Skeletal muscle cell (primary cell): ENCODE measurements at regions not wholly inside any gene's neighbourhood (a gene's known extent, or its start where the extent isn't known, plus 50 kb on each side); places are given as distances from the start of the nearest gene placed in this dataset.
A peak's percentile ranks its signal among the peaks of the same experiment; 100 is the strongest.

Experiments used
- DNase-seq: peaks from one replicate; pipeline ENCODE4 v3.0.0-alpha.2; 2010; ENCODE audit warnings: low read depth
- H3K4me3 ChIP-seq: 2 replicates; pipeline ENCODE4 v1.5.1; 2011; ENCODE audit warnings: low read depth, mild to moderate bottlenecking, control low read depth, low read length, moderate library complexity

DNA sequence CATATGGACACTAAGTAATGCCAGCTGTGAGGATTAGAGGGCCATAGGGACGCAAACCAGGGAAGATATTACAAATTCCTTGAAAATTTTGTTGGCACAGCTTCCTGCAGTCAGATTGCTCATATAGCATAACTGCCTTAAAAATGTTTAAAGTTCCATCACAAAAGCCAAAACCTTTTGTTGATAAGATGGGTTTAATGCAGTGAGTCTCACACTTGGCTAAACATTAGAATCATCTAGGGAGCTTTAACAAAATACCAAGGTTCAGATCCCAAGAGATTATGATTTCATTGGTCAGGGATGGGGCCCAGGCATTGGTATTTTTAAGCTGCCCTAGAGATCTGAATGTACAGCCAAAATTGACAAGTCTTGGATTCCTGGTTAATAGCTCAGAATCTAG is 376.5 kb upstream of the MAD2L1 start:
- peak; percentile 98 for DNase-seq
- H3K4me3 ChIP-seq: no peak overlapping the region

GRCh38 chr4:120440730-120441129 is 374.1 kb upstream of the MAD2L1 start:
- DNase-seq: no peak
- H3K4me3 ChIP-seq: no peak overlapping the region

DNA sequence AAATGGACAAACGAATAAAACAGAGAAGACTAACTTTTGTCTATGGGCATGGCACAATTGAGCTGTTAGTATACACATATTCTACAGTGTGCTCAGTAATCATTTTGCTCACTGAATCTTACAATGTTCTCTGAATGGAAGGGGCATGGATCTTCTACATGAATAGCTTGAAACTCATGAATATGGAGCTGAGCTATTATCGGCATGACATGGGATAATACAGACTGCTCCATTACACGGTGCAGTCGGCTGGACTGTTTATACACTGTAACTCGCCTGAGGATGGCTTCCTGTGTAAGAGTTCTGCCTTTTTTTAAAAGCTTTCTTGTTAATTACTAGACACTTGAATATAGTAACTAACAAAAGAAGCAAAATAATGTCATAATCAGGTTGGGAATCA is 368.5 kb upstream of the MAD2L1 start:
- no peak for DNase-seq

DNA sequence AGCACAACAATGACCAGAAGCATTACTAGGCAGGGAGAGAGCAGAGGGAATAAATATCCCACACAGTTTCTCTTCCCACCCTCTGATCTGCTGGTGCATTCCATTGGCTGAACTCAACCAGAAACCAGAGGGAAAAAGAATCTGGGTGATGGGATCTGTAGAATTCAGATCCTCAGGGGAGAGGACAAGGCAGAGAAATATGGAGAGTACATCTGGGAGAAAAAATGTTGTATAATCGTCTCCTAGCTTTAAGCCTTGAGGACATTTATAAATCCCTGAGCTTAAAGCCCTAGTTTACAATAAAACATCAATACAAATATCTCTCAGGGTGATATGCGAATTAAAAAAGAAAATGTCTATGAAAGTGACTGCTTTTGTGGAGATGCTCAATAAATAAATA is 368.1 kb upstream of the MAD2L1 start:
- DNase-seq: no peak
- H3K4me3 ChIP-seq: no peak overlapping the region

More for the DNA sequence above, 368.5 kb upstream of the MAD2L1 start:
- H3K4me3 ChIP-seq: no peak overlapping the region

- no peak for DNase-seq
- H3K4me3 ChIP-seq: no peak overlapping the region
Measured at GRCh38 chr4:120432301-120432860, 365.7 kb upstream of the MAD2L1 start.

DNA sequence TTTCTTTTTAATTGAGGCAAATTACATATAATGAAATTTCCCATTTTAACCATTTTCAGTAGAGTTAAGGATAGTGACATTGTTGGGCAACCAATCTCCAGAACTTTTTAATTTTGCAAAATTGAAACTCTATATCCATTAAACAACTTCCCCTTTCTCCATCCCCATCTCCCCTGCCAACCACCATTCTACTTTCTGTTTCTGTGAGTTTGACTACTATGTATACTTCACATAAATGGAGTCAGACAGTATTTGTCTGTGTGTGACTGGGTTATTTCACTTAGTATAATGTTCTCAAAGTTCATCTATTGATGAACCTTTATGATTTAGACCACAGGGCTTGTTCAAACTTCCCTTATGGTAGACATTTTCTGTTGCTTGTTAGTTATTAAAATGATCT is 364.5 kb upstream of the MAD2L1 start:
- no peak for DNase-seq
- no peak overlapping the region for H3K4me3 ChIP-seq

DNA sequence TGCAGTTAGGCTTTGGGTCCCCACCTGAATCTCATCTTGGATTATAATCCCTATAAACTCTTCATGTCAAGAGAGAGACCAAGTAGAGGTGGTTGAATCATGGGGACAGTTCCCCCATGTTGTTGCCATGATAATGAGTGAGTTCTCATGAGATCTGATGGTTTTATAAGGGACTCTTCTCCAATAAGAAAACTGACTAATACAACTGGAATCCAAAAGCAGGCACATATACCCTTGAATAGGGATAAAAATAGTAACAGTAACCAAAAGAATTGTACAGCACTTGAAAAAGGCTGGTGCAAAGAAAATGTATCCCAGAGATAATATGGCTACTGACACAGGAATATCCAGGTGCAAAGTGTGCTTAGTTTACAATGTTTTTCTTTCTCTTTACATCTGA is 351.5 kb upstream of the MAD2L1 start:
- DNase-seq: peak; percentile 4

GRCh38 chr4:120415896-120416295 is 349.2 kb upstream of the MAD2L1 start:
- DNase-seq: no peak
- no peak overlapping the region for H3K4me3 ChIP-seq

More for the DNA sequence above, 351.5 kb upstream of the MAD2L1 start:
- H3K4me3 ChIP-seq: no peak overlapping the region

GRCh38 chr4:120406960-120407359 is 340.3 kb upstream of the MAD2L1 start:
- DNase-seq: no peak
- H3K4me3 ChIP-seq: no peak overlapping the region

- no peak overlapping the region for H3K4me3 ChIP-seq
- DNase-seq: no peak
Measured at GRCh38 chr4:120403296-120403695, 336.6 kb upstream of the MAD2L1 start.

DNA sequence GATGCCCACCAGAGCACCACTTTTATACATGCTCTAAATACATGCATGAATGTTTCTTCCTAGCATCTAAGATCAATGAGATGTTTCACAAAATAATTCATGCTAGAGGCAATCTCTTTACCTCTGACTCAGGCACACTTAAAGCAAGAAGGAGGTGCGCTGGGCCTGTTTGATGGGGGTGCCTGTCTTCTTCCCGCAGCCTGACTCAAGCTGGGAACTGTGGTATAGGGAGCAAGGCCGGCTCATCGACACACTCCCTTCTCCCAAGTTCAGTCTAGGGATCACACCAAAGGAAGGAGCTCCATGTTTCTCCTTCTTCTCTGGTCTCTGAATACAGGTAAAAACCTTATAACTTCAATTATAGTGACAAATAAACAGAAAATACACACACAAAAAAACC is 333.8 kb upstream of the MAD2L1 start:
- no peak overlapping the region for H3K4me3 ChIP-seq
- DNase-seq: no peak

GRCh38 chr4:120399826-120400225 is 333.2 kb upstream of the MAD2L1 start:
- H3K4me3 ChIP-seq: no peak overlapping the region
- no peak for DNase-seq

DNA sequence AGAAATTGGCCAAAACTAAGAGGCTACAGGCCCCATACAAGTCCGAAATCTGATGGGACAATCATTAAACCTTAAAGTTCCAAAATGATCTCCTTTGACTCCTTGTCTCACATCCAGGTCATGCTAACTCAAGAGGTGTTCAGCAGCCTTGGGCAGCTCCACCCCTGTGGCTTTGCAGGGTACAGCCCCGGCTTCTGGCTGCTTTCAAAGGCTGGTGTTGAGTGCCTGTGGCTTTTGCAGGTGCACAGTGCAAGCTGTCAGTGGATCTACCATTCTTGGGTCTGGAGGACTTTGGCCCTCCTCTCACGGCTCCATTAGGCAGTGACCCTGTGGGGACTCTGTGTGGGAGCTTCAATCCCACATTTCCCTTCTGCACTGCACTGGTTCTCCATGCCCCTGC is 329.1 kb upstream of the MAD2L1 start:
- DNase-seq: no peak
- no peak overlapping the region for H3K4me3 ChIP-seq

DNA sequence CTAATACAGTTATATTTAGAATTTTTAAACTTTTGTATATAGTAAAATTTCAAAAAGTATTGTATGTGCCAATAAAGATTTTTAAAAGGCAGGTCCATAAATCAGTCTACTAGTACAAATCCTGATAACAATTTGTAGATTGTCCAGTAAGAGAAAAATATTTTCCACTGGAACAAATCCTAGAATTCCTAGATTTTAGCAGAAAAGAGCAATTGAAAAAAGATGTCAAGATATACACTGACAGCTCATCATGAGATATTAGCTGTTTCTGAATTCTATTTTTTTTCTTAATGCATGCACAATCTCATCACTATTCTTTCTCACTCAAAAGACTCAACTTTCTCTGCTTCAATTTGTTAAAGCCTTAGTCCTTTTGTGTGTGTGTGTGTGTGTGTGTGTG is 289.2 kb upstream of the MAD2L1 start:
- DNase-seq: no peak
- no peak overlapping the region for H3K4me3 ChIP-seq

DNA sequence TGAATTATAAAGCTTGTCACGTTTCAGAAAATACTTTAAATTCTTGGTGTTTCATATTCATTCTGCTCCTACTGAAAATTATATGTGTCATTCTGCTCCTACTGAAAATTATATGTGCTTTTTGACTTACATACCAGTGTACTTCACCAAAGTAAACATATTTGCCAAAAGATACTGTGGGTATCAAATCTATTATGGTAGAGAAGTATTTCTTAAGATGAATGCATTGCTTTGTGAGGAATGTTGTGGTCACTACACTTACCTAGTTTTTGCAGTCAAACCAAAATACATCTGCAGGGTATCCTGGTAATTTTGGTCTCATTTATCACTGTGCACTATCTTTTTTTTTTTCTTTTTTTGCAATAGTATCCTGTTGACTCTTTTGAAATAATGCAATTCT is 287.7 kb upstream of the MAD2L1 start:
- no peak overlapping the region for H3K4me3 ChIP-seq
- DNase-seq: no peak

DNA sequence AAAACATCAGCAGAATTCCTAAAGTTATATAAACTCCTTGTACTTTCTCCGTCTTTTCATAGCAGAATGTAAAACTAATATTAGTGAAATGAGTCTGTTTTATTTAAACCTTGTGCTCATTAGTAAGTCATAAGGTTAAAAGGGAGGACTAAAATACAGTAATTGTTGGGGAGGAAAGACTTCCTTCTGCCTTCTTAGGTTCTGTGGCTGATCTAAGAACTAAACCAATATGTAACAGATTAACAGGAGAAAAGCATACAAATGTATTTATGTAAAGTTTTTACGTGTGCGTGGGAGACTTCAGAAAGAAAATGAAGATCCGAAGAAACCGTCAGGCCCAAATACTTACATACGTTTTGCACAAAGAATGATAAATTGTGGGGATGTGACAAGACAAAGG is 286.6 kb upstream of the MAD2L1 start:
- H3K4me3 ChIP-seq: no peak overlapping the region
- no peak for DNase-seq

- no peak overlapping the region for H3K4me3 ChIP-seq
- no peak for DNase-seq
Measured at GRCh38 chr4:120352739-120353138, 286.1 kb upstream of the MAD2L1 start.

- no peak overlapping the region for H3K4me3 ChIP-seq
- no peak for DNase-seq
Measured at GRCh38 chr4:120348948-120349347, 282.3 kb upstream of the MAD2L1 start.

DNA sequence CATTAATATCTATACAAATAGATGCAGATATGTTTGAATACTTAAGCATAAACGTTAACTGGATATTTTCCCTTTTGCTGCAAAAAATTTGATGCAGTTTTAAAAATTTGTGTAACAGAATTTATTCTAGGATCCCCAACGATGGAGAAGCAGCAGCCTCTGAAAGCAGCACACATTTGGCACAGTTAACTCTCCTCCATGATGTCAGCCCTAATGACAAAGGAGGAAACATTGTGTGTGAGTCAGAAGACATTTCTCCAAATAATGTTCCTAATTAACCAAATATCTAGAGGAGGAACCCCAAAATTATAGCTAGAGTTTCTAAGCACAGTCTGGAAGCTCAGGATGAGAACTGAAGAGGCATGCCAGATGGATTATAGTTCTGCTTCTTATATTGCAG is 281.9 kb upstream of the MAD2L1 start:
- no peak for DNase-seq
- H3K4me3 ChIP-seq: no peak overlapping the region

- H3K4me3 ChIP-seq: no peak overlapping the region
- no peak for DNase-seq
Measured at GRCh38 chr4:120331486-120332370, 265.1 kb upstream of the MAD2L1 start.

DNA sequence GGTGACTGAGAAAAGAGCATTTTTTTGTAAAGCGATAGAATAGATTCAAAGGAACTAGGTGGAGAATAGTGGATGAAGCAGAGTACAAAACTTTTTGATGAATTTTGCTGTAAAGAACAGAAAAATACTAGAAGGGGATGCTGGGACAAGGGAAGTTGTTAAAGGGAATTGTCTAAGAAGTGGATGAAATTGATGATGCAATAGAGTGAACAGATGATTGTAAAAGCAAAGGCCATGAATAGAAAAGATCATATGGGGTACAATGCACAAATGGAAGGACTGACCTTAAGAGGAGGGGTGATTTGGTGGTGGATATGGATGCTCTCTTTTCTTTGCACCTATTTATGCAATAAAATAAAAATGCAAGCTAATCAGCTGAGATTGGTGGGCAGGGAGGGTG is 262.7 kb upstream of the MAD2L1 start:
- no peak for DNase-seq
- H3K4me3 ChIP-seq: no peak overlapping the region
